Astrocyte of the spinal cord (primary cell): ENCODE measurements at regions not wholly inside any gene's neighbourhood (a gene's known extent, or its start where the extent isn't known, plus 50 kb on each side); places are given as distances from the start of the nearest gene placed in this dataset.

Experiments used
- DNase-seq: peaks from one replicate; pipeline ENCODE4 v3.0.0; 2011; ENCODE audit warnings: low read depth, low spot score
- H3K4me3 ChIP-seq: 2 replicates; pipeline ENCODE4 v1.5.1; 2011; ENCODE audit warnings: low read depth, mild to moderate bottlenecking, low read length, moderate library complexity
- CTCF ChIP-seq: IDR thresholded peaks from 2 replicates; pipeline ENCODE4 v1.5.1; 2012; ENCODE audit warnings: low read depth, mild to moderate bottlenecking, low read length, inconsistent platforms
- in situ Hi-C: cut with HindIII; loops from 2 replicates; pipeline ENCODE4 v1.10.0; 2017; ENCODE audit warnings: low sequenced_read_pairs

- no peak overlapping the region for H3K4me3 ChIP-seq
- no peak for DNase-seq
- no peak for TF ChIP-seq CTCF
- in situ Hi-C loops: no loop called here
These were observed 208.7 kb upstream of the NDST3 start for GRCh38 chr4:117825600-117825999.

- TF ChIP-seq CTCF: no peak
- in situ Hi-C loops: no loop called here
- DNase-seq: no peak
- no peak overlapping the region for H3K4me3 ChIP-seq
These were observed 203.1 kb upstream of the NDST3 start for GRCh38 chr4:117831060-117831683.

DNA sequence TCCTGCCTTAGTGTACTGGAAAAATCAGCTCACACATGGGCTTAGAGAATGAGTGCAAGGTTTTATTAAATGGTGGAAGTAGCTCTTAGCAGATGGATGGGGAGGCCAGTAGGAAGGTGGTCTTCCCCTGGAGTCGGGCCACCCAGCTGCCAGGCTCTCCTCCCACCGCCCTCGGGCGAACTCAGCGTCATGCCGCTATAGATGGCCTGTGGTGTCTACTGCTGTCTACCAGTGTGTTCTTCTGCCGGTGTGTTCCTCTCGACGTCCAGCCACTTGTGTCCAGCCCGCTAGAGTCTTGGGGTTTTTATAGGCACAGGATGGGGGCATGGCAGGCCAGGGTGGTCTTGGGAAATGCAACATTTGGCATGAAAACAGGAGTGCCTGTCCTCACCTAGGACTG lies 198.7 kb upstream of the NDST3 start:
- in situ Hi-C loops: no loop called here
- no peak overlapping the region for H3K4me3 ChIP-seq
- no peak for DNase-seq
- no peak for TF ChIP-seq CTCF

DNA sequence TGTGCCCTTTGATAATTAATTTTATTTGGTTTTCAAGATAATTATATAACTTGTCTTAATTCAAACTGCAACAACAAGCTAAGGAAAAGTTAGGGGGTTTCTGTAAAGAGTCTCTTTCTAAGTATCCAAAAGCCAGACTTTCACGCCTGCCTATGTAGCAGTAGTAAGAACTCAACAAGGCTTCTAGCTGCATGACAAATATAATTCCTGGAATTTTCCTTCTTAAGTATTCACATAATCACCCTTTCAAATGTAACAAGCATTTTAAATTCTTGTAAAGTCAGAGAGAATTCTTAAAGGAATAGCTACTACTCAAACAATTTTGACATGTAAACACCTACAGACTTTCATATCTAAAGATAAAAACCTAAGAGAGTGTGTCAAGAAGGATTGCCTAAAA lies 189.7 kb upstream of the NDST3 start:
- DNase-seq: no peak
- in situ Hi-C loops: no loop called here
- no peak for TF ChIP-seq CTCF
- H3K4me3 ChIP-seq: no peak overlapping the region

- no peak for DNase-seq
These were observed 189.0 kb upstream of the NDST3 start for GRCh38 chr4:117845270-117845669.

GRCh38 chr4:117847849-117848248 lies 186.4 kb upstream of the NDST3 start:
- no peak for DNase-seq
- in situ Hi-C loops: no loop called here
- TF ChIP-seq CTCF: no peak
- no peak overlapping the region for H3K4me3 ChIP-seq

More at GRCh38 chr4:117845270-117845669, 189.0 kb upstream of the NDST3 start:
- TF ChIP-seq CTCF: no peak
- no peak overlapping the region for H3K4me3 ChIP-seq
- in situ Hi-C loops: no loop called here
